ENCODE measurements at regions not wholly inside any gene's neighbourhood (a gene's known extent, or its start where the extent isn't known, plus 50 kb on each side); places are given as distances from the start of the nearest gene placed in this dataset.

GRCh38 chr18:66300141-66300540 lies 303.7 kb downstream of the CDH19 start:
- no peaks in the 10 kb centered on the region for H3K36me3 ChIP-seq (ENCODE audit: control insufficient read depth in 2 of 3, insufficient read depth in 3 of 3, low read length in 3 of 3)
- H3K9me3 ChIP-seq (ENCODE audit: control insufficient read depth in 2 of 3, insufficient read depth in 1 of 3, low read length in 3 of 3) = no peaks in the 10 kb centered on the region
- H3K4me1 ChIP-seq (ENCODE audit: control insufficient read depth in 2 of 3, insufficient read depth in 2 of 3, low read depth in 1 of 3, low read length in 3 of 3) = no peaks in the 10 kb centered on the region
- H3K27ac ChIP-seq (ENCODE audit: low read depth in 2 of 2, low read length in 2 of 2) = no peak overlapping the region
- DNase-seq (no peak), FAIRE-seq (no peak)
- no peaks in the 10 kb centered on the region for H3K27me3 ChIP-seq (ENCODE audit: control insufficient read depth, insufficient read depth, low read length)
- TF ChIP-seq CTCF (IDR thresholded peaks at IDR 0.05; ENCODE audit: borderline replicate concordance, extremely low read depth, insufficient read depth) = no peak
- no peak overlapping the region for H3K4me3 ChIP-seq (ENCODE audit: low read length in 3 of 3)
- H3K9ac ChIP-seq (ENCODE audit: low read length in 3 of 3) = no peak overlapping the region
- intact Hi-C loops (cut with DNase I) = no loop called here

- Histone ChIP-seq H3K9me3 (ENCODE audit: control insufficient read depth in 2 of 3, insufficient read depth in 1 of 3, low read length in 3 of 3) (no peaks in the 10 kb centered on the region), H3K9ac (ENCODE audit: low read length in 3 of 3) (no peak overlapping the region), H3K36me3 (ENCODE audit: control insufficient read depth in 2 of 3, insufficient read depth in 3 of 3, low read length in 3 of 3) (no peaks in the 10 kb centered on the region), H3K4me1 (ENCODE audit: control insufficient read depth in 2 of 3, insufficient read depth in 2 of 3, low read depth in 1 of 3, low read length in 3 of 3) (no peaks in the 10 kb centered on the region), H3K27me3 (ENCODE audit: control insufficient read depth, insufficient read depth, low read length) (no peaks in the 10 kb centered on the region), H3K27ac (ENCODE audit: low read depth in 2 of 2, low read length in 2 of 2) (no peak overlapping the region), H3K4me3 (ENCODE audit: low read length in 3 of 3) (no peak overlapping the region)
- no peak for TF ChIP-seq CTCF (IDR thresholded peaks at IDR 0.05; ENCODE audit: borderline replicate concordance, extremely low read depth, insufficient read depth)
- no peak for DNase-seq
- no peak for FAIRE-seq
- intact Hi-C loops (cut with DNase I) = no loop called here
Measured at GRCh38 chr18:66280470-66280869, 323.4 kb downstream of the CDH19 start.

GRCh38 chr18:66271962-66272361 lies 331.9 kb downstream of the CDH19 start:
- DNase-seq (no peak), FAIRE-seq (no peak)
- Histone ChIP-seq H3K9me3 (ENCODE audit: control insufficient read depth in 2 of 3, insufficient read depth in 1 of 3, low read length in 3 of 3) (peaks cover 0 to 4% (median 0%) of the 10 kb centered on the region in 3 donors), H3K27ac (ENCODE audit: low read depth in 2 of 2, low read length in 2 of 2) (no peak overlapping the region), H3K4me1 (ENCODE audit: control insufficient read depth in 2 of 3, insufficient read depth in 2 of 3, low read depth in 1 of 3, low read length in 3 of 3) (no peaks in the 10 kb centered on the region), H3K4me3 (ENCODE audit: low read length in 3 of 3) (no peak overlapping the region), H3K36me3 (ENCODE audit: control insufficient read depth in 2 of 3, insufficient read depth in 3 of 3, low read length in 3 of 3) (no peaks in the 10 kb centered on the region), H3K9ac (ENCODE audit: low read length in 3 of 3) (no peak overlapping the region), H3K27me3 (ENCODE audit: control insufficient read depth, insufficient read depth, low read length) (no peaks in the 10 kb centered on the region)
- intact Hi-C loops (cut with DNase I) = no loop called here
- no peak for TF ChIP-seq CTCF (IDR thresholded peaks at IDR 0.05; ENCODE audit: borderline replicate concordance, extremely low read depth, insufficient read depth)

- FAIRE-seq (no peak), DNase-seq (peak in 1 of 5 donors; percentile 12)
- no peak overlapping the region for H3K27ac ChIP-seq (ENCODE audit: low read depth in 2 of 2, low read length in 2 of 2)
- intact Hi-C loops (cut with DNase I) = no loop called here
- no peaks in the 10 kb centered on the region for H3K9me3 ChIP-seq (ENCODE audit: control insufficient read depth in 2 of 3, insufficient read depth in 1 of 3, low read length in 3 of 3)
- H3K4me1 ChIP-seq (ENCODE audit: control insufficient read depth in 2 of 3, insufficient read depth in 2 of 3, low read depth in 1 of 3, low read length in 3 of 3) = no peaks in the 10 kb centered on the region
- H3K9ac ChIP-seq (ENCODE audit: low read length in 3 of 3) = no peak overlapping the region
- no peaks in the 10 kb centered on the region for H3K27me3 ChIP-seq (ENCODE audit: control insufficient read depth, insufficient read depth, low read length)
- no peaks in the 10 kb centered on the region for H3K36me3 ChIP-seq (ENCODE audit: control insufficient read depth in 2 of 3, insufficient read depth in 3 of 3, low read length in 3 of 3)
- no peak for TF ChIP-seq CTCF (IDR thresholded peaks at IDR 0.05; ENCODE audit: borderline replicate concordance, extremely low read depth, insufficient read depth)
- H3K4me3 ChIP-seq (ENCODE audit: low read length in 3 of 3) = no peak overlapping the region
Measured at GRCh38 chr18:66264130-66264529, 339.8 kb downstream of the CDH19 start.
